WTC11 (cell line): ENCODE measurements at regions not wholly inside any gene's neighbourhood (a gene's known extent, or its start where the extent isn't known, plus 50 kb on each side); places are given as distances from the start of the nearest gene placed in this dataset.

Source experiments
- ATAC-seq: fragments of 200-7000 bp; cut with Tn5 transposase; 2 replicates; pipeline ENCODE4 v1.10.0; 2021; ENCODE audit warnings: mild to moderate bottlenecking, moderate library complexity
- CTCF ChIA-PET: fragments of 300-600 bp; sonication (Branson Sonifier 250); formaldehyde crosslinking; loops from one replicate; lab custom pipeline; 2021; ENCODE audit warnings: antibody characterized with exemption; lab: Charles Lee
- POLR2A ChIA-PET: fragments of 350-600 bp; sonication (Branson Sonifier 250); formaldehyde crosslinking; loops from one replicate; lab custom pipeline; 2021; ENCODE audit warnings: antibody characterized with exemption; lab: Charles Lee
- DNase-seq: peaks from one replicate; pipeline ENCODE4 v3.0.0; 2021; ENCODE audit warnings: low spot score
- H3K27ac Mint-ChIP-seq: 2 replicates; pipeline ENCODE4 v1.8.0; 2021; ENCODE audit warnings: mixed read lengths
- H3K27me3 Mint-ChIP-seq: 2 replicates; pipeline ENCODE4 v1.8.0; 2021; ENCODE audit warnings: low read depth, mild to moderate bottlenecking, moderate library complexity, mixed read lengths
- H3K36me3 Mint-ChIP-seq: 2 replicates; pipeline ENCODE4 v1.8.0; 2021; ENCODE audit warnings: mixed read lengths
- H3K4me1 Mint-ChIP-seq: 2 replicates; pipeline ENCODE4 v1.8.0; 2022; ENCODE audit warnings: mixed read lengths
- H3K4me3 Mint-ChIP-seq: 2 replicates; pipeline ENCODE4 v1.8.0; 2021; ENCODE audit warnings: mild to moderate bottlenecking, moderate library complexity, mixed read lengths
- H3K9me3 Mint-ChIP-seq: 2 replicates; pipeline ENCODE4 v1.8.0; 2021; ENCODE audit warnings: mixed read lengths
- ATF1 ChIP-seq: sonication (generic); formaldehyde crosslinking; IDR thresholded peaks from 2 replicates; pipeline ENCODE4 v1.8.1; 2023; ENCODE audit warnings: mild to moderate bottlenecking, moderate library complexity, missing genetic modification reagents
- FOXK1 ChIP-seq: sonication (generic); formaldehyde crosslinking; IDR thresholded peaks from 2 replicates; pipeline ENCODE4 v1.8.0; 2022; ENCODE audit warnings: mild to moderate bottlenecking, moderate library complexity, missing genetic modification reagents
- FOXP1 ChIP-seq: sonication (generic); formaldehyde crosslinking; IDR thresholded peaks from 2 replicates; pipeline ENCODE4 v1.8.0; 2022; ENCODE audit warnings: missing genetic modification reagents, mild to moderate bottlenecking, moderate library complexity, borderline replicate concordance
- GTF2I ChIP-seq: fragments of 250-450 bp; sonication (Bioruptor Pico); conservative IDR thresholded peaks from 2 replicates; pipeline ENCODE4 v1.4.0; 2021; ENCODE audit warnings: mild to moderate bottlenecking
- MXD4 ChIP-seq: fragments of 250-450 bp; sonication (Bioruptor Pico); IDR thresholded peaks from 2 replicates; pipeline ENCODE4 v1.8.0; 2021; ENCODE audit warnings: mild to moderate bottlenecking, moderate library complexity, borderline replicate concordance
- NFYB ChIP-seq: sonication (generic); formaldehyde crosslinking; conservative IDR thresholded peaks from 2 replicates; pipeline ENCODE4 v1.8.0; 2022; ENCODE audit warnings: low read depth, missing genetic modification reagents
- NR2C2 ChIP-seq: sonication (generic); formaldehyde crosslinking; IDR thresholded peaks from 2 replicates; pipeline ENCODE4 v1.8.0; 2022; ENCODE audit warnings: mild to moderate bottlenecking, missing genetic modification reagents
- SMAD3 ChIP-seq: sonication (generic); formaldehyde crosslinking; IDR thresholded peaks from 2 replicates; pipeline ENCODE4 v1.8.0; 2022; ENCODE audit warnings: missing genetic modification reagents, mild to moderate bottlenecking, borderline replicate concordance
- SOX15 ChIP-seq: fragments of 250-450 bp; sonication (Bioruptor Pico); IDR thresholded peaks from 2 replicates; pipeline ENCODE4 v1.9.0; 2021; ENCODE audit warnings: mild to moderate bottlenecking
- SP1 ChIP-seq: sonication (generic); formaldehyde crosslinking; conservative IDR thresholded peaks from 2 replicates; pipeline ENCODE4 v1.8.1; 2022; ENCODE audit warnings: missing genetic modification reagents
- TEAD1 ChIP-seq: sonication (generic); formaldehyde crosslinking; IDR thresholded peaks from 2 replicates; pipeline ENCODE4 v1.8.0; 2022; ENCODE audit warnings: mild to moderate bottlenecking, missing genetic modification reagents
- TEAD4 ChIP-seq: sonication (generic); formaldehyde crosslinking; IDR thresholded peaks from 2 replicates; pipeline ENCODE4 v1.8.0; 2022; ENCODE audit warnings: mild to moderate bottlenecking, missing genetic modification reagents
- ZBTB21 ChIP-seq: sonication (generic); formaldehyde crosslinking; IDR thresholded peaks from 2 replicates; pipeline ENCODE4 v1.8.1; 2023; ENCODE audit warnings: mild to moderate bottlenecking, missing genetic modification reagents, borderline replicate concordance
- ZNF121 ChIP-seq: sonication (generic); formaldehyde crosslinking; IDR thresholded peaks from 2 replicates; pipeline ENCODE4 v1.8.0; 2023; ENCODE audit warnings: missing genetic modification reagents
- ZNF317 ChIP-seq: sonication (generic); formaldehyde crosslinking; IDR thresholded peaks from 2 replicates; pipeline ENCODE4 v1.8.1; 2023; ENCODE audit warnings: low read depth, mild to moderate bottlenecking, moderate library complexity, missing genetic modification reagents, borderline replicate concordance
- ZNF416 ChIP-seq: fragments of 250-450 bp; sonication (Bioruptor Pico); IDR thresholded peaks from 2 replicates; pipeline ENCODE4 v1.9.0; 2021; ENCODE audit warnings: mild to moderate bottlenecking, inconsistent platforms
- ZNF671 ChIP-seq: fragments of 250-450 bp; sonication (Bioruptor Pico); IDR thresholded peaks from 2 replicates; pipeline ENCODE4 v1.8.0; 2021; ENCODE audit warnings: mild to moderate bottlenecking
- TF ChIP-seq, protein P1 (sequence below): sonication (generic); formaldehyde crosslinking; IDR thresholded peaks from 2 replicates; pipeline ENCODE4 v1.8.1; 2022; ENCODE audit warnings: low read depth, missing genetic modification reagents, borderline replicate concordance
- TF ChIP-seq, protein P2 (sequence below): sonication (generic); formaldehyde crosslinking; IDR thresholded peaks from 2 replicates; pipeline ENCODE4 v1.8.0; 2023; ENCODE audit warnings: mild to moderate bottlenecking, missing genetic modification reagents
- TF ChIP-seq, protein P3 (sequence below): sonication (generic); formaldehyde crosslinking; IDR thresholded peaks from 2 replicates; pipeline ENCODE4 v1.8.0; 2023; ENCODE audit warnings: missing genetic modification reagents, mild to moderate bottlenecking, borderline replicate concordance
- TF ChIP-seq, protein P4 (sequence below): fragments of 250-450 bp; sonication (Bioruptor Pico); conservative IDR thresholded peaks from 2 replicates; pipeline ENCODE4 v1.9.0; 2021; ENCODE audit warnings: mild to moderate bottlenecking
- TF ChIP-seq, protein P5 (sequence below): sonication (generic); formaldehyde crosslinking; IDR thresholded peaks from 2 replicates; pipeline ENCODE4 v1.8.1; 2022; ENCODE audit warnings: low read depth, mild to moderate bottlenecking, moderate library complexity, missing genetic modification reagents, borderline replicate concordance

DNA sequence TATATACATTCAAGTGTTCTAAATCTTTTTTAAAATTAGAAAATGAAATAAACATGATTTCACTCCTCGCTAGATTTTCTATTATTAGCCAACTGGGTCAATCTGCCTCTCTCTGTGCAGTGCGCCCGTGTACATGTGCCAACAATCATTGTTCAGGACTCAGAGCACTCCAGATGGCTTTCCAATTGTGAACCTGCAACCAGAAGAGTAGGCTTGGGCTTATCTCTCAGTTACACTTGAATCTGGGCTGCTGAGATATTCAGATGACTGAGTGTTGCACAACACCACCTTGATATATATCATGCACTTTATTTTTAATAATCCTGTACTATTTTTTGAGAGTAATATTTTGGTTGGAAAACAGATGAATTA is 184.0 kb upstream of the FSTL5 start:
- TF ChIP-seq NR2C2 = no peak
- no peak for TF ChIP-seq ZNF671
- TF ChIP-seq, protein P1, sequence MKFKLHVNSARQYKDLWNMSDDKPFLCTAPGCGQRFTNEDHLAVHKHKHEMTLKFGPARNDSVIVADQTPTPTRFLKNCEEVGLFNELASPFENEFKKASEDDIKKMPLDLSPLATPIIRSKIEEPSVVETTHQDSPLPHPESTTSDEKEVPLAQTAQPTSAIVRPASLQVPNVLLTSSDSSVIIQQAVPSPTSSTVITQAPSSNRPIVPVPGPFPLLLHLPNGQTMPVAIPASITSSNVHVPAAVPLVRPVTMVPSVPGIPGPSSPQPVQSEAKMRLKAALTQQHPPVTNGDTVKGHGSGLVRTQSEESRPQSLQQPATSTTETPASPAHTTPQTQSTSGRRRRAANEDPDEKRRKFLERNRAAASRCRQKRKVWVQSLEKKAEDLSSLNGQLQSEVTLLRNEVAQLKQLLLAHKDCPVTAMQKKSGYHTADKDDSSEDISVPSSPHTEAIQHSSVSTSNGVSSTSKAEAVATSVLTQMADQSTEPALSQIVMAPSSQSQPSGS (CRISPR knock-in tag) = no peak
- no peak for TF ChIP-seq ATF1
- no peak for TF ChIP-seq SP1
- TF ChIP-seq, protein P2, sequence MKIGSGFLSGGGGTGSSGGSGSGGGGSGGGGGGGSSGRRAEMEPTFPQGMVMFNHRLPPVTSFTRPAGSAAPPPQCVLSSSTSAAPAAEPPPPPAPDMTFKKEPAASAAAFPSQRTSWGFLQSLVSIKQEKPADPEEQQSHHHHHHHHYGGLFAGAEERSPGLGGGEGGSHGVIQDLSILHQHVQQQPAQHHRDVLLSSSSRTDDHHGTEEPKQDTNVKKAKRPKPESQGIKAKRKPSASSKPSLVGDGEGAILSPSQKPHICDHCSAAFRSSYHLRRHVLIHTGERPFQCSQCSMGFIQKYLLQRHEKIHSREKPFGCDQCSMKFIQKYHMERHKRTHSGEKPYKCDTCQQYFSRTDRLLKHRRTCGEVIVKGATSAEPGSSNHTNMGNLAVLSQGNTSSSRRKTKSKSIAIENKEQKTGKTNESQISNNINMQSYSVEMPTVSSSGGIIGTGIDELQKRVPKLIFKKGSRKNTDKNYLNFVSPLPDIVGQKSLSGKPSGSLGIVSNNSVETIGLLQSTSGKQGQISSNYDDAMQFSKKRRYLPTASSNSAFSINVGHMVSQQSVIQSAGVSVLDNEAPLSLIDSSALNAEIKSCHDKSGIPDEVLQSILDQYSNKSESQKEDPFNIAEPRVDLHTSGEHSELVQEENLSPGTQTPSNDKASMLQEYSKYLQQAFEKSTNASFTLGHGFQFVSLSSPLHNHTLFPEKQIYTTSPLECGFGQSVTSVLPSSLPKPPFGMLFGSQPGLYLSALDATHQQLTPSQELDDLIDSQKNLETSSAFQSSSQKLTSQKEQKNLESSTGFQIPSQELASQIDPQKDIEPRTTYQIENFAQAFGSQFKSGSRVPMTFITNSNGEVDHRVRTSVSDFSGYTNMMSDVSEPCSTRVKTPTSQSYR (CRISPR knock-in tag) = no peak
- TF ChIP-seq, protein P3, sequence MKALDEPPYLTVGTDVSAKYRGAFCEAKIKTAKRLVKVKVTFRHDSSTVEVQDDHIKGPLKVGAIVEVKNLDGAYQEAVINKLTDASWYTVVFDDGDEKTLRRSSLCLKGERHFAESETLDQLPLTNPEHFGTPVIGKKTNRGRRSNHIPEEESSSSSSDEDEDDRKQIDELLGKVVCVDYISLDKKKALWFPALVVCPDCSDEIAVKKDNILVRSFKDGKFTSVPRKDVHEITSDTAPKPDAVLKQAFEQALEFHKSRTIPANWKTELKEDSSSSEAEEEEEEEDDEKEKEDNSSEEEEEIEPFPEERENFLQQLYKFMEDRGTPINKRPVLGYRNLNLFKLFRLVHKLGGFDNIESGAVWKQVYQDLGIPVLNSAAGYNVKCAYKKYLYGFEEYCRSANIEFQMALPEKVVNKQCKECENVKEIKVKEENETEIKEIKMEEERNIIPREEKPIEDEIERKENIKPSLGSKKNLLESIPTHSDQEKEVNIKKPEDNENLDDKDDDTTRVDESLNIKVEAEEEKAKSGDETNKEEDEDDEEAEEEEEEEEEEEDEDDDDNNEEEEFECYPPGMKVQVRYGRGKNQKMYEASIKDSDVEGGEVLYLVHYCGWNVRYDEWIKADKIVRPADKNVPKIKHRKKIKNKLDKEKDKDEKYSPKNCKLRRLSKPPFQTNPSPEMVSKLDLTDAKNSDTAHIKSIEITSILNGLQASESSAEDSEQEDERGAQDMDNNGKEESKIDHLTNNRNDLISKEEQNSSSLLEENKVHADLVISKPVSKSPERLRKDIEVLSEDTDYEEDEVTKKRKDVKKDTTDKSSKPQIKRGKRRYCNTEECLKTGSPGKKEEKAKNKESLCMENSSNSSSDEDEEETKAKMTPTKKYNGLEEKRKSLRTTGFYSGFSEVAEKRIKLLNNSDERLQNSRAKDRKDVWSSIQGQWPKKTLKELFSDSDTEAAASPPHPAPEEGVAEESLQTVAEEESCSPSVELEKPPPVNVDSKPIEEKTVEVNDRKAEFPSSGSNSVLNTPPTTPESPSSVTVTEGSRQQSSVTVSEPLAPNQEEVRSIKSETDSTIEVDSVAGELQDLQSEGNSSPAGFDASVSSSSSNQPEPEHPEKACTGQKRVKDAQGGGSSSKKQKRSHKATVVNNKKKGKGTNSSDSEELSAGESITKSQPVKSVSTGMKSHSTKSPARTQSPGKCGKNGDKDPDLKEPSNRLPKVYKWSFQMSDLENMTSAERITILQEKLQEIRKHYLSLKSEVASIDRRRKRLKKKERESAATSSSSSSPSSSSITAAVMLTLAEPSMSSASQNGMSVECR (CRISPR knock-in tag) = no peak
- no peak for TF ChIP-seq GTF2I
- no peak for TF ChIP-seq ZNF121 (CRISPR knock-in tag)
- no peak for TF ChIP-seq ZNF416 (CRISPR knock-in tag)
- TF ChIP-seq MXD4 = no peak
- no peak for TF ChIP-seq FOXP1 (CRISPR knock-in tag)
- TF ChIP-seq, protein P4, sequence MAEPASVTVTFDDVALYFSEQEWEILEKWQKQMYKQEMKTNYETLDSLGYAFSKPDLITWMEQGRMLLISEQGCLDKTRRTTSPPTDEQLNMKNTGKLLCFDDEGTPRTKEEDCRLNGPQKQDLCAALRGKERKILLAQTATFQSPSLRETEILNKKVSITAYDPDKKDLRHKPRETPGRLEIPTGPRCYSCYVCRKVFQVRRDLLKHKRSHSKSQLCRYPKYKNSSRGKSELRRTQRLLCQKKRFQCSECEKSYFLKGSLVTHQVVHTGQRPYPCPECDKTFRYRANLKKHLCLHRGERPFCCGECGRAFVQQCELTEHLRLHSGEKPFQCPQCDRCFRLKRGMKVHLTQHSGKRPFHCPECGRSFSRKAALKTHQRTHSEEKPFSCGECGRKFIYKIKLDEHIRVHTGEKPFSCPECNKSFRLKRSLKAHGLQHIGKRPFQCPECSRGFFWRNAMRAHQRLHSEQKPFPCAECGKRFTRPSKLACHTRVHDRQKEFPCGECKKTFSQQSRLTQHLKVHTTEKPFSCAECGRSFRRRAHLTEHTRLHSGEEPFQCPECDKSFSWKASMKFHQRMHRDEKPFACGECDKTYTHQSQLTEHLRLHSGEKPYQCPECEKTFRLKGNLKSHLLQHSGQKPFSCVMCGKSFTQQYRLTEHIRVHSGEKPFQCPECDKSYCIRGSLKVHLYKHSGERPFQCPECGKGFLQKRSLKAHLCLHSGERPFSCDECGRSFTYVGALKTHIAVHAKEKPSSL (CRISPR knock-in tag) = no peak
- no peak for TF ChIP-seq SMAD3 (CRISPR knock-in tag)
- TF ChIP-seq TEAD1 (CRISPR knock-in tag) = no peak
- no peak for TF ChIP-seq SOX15 (CRISPR knock-in tag)
- peaks cover 2% of the 10 kb centered on the region for H3K9me3 Mint-ChIP-seq
- no peak for ATAC-seq
- DNase-seq = no peak
- no peaks in the 10 kb centered on the region for H3K27me3 Mint-ChIP-seq
- CTCF ChIA-PET = no interaction called here
- H3K36me3 Mint-ChIP-seq = no peaks in the 10 kb centered on the region; the same call in 1 of the 2 replicates
- H3K4me1 Mint-ChIP-seq = no peaks in the 10 kb centered on the region
- no peak overlapping the region for H3K4me3 Mint-ChIP-seq
- H3K27ac Mint-ChIP-seq = no peak overlapping the region
- POLR2A ChIA-PET = no interaction called here

DNA sequence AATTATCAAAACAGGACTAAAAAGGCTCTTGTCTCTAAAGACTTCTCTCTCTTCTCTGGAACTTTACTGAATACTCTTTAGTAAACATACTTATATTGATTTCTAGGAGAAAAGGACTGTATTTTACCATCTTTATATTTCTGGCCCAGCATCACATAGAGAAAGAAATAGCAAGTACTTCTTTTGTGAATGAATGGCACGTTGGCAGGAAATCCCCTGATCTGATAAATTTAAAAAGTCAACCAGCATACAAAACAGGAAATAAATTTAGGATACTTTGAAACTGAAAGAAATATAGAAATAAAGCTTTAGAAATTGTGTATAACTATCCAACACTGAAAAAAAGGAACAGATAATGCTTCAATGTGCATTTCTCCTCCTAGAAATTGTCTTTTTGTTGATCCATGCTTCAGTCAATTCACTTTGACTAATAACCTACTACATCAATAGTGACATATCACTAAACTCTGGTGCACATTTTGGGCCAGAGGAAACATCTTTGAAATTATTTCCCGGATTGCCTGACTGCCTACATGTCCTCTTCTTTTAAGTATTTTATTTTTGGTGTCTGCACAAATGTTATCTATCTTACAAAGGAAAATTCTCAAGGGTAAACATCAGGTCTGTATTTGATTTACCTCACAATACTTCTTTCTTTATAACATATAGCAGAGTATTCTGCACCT is 183.5 kb upstream of the FSTL5 start:
- Mint-ChIP-seq H3K27me3 (no peaks in the 10 kb centered on the region), H3K4me1 (no peaks in the 10 kb centered on the region), H3K36me3 (no peaks in the 10 kb centered on the region; the same call in 1 of the 2 replicates), H3K27ac (no peak overlapping the region), H3K4me3 (no peak overlapping the region), H3K9me3 (peaks cover 5% of the 10 kb centered on the region)
- ATAC-seq (no peak), DNase-seq (no peak)
- ChIA-PET POLR2A (no interaction called here), CTCF (no interaction called here)
- TF ChIP-seq, protein P1 (CRISPR knock-in tag) = no peak
- TF ChIP-seq TEAD4 (CRISPR knock-in tag) = no peak
- TF ChIP-seq FOXK1 (CRISPR knock-in tag) = no peak
- no peak for TF ChIP-seq NFYB (CRISPR knock-in tag)
- TF ChIP-seq, protein P5, sequence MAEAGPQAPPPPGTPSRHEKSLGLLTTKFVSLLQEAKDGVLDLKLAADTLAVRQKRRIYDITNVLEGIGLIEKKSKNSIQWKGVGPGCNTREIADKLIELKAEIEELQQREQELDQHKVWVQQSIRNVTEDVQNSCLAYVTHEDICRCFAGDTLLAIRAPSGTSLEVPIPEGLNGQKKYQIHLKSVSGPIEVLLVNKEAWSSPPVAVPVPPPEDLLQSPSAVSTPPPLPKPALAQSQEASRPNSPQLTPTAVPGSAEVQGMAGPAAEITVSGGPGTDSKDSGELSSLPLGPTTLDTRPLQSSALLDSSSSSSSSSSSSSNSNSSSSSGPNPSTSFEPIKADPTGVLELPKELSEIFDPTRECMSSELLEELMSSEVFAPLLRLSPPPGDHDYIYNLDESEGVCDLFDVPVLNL (CRISPR knock-in tag) = no peak
- TF ChIP-seq ZBTB21 (CRISPR knock-in tag) = no peak
- TF ChIP-seq ZNF317 = no peak
